ENCODE measurements at regions not wholly inside any gene's neighbourhood (a gene's known extent, or its start where the extent isn't known, plus 50 kb on each side); places are given as distances from the start of the nearest gene placed in this dataset.

DNA sequence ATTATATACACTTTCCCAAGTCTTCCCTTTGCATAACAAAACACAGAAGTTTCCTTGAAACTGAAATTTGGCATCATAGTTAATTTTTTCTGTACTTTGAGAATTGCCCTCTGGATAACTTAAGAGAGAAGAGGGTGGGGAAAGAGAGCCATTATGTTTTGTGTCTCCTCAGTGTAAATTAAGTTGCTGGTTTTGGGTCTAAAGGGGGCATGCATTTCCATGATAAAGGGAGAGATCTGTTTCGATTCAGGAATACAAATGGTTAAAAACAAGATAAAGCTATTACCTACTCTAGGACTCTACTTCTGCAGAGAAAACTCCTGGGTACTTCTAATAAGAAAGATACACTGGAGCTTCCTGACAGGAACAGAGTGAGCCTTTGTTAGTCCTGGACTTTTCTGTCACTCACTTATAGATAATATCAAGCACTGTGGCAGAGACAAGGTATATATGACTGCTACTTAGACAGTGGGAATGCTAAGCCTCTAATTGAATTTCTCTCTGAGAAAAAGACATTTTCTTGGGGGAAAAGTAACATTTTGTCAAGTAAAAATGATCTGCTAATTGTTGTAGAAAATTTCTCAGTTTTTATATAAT, 142.8 kb upstream of the PCDH9 start:
- no peaks in the 10 kb centered on the region for H4K20me1 ChIP-seq (ENCODE audit: insufficient read depth, low read length)
- TF ChIP-seq, protein P1, sequence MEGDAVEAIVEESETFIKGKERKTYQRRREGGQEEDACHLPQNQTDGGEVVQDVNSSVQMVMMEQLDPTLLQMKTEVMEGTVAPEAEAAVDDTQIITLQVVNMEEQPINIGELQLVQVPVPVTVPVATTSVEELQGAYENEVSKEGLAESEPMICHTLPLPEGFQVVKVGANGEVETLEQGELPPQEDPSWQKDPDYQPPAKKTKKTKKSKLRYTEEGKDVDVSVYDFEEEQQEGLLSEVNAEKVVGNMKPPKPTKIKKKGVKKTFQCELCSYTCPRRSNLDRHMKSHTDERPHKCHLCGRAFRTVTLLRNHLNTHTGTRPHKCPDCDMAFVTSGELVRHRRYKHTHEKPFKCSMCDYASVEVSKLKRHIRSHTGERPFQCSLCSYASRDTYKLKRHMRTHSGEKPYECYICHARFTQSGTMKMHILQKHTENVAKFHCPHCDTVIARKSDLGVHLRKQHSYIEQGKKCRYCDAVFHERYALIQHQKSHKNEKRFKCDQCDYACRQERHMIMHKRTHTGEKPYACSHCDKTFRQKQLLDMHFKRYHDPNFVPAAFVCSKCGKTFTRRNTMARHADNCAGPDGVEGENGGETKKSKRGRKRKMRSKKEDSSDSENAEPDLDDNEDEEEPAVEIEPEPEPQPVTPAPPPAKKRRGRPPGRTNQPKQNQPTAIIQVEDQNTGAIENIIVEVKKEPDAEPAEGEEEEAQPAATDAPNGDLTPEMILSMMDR (IDR thresholded peaks at IDR 0.05; ENCODE audit: low read depth, low read length), result no peak
- no peak for TF ChIP-seq EZH2phosphoT487 (IDR thresholded peaks at IDR 0.05; ENCODE audit: low read depth)
- H3K79me2 ChIP-seq (ENCODE audit: low read length), result no peaks in the 10 kb centered on the region
- no peaks in the 10 kb centered on the region for H3K27me3 ChIP-seq (ENCODE audit: low read depth, low read length)
- H3K27ac ChIP-seq (ENCODE audit: low read length), result no peak overlapping the region
- H2AFZ ChIP-seq (ENCODE audit: low read depth, low read length), result no peak overlapping the region
- no peak overlapping the region for H3K9ac ChIP-seq (ENCODE audit: low read length)
- H3K4me2 ChIP-seq (ENCODE audit: low read length), result no peak overlapping the region
- H3K9me3 ChIP-seq (ENCODE audit: insufficient read depth, low read length), result no peaks in the 10 kb centered on the region
- no peak overlapping the region for H3K4me3 ChIP-seq (ENCODE audit: low read length)
- no peaks in the 10 kb centered on the region for H3K4me1 ChIP-seq (ENCODE audit: low read length)
- no peaks in the 10 kb centered on the region for H3K36me3 ChIP-seq (replicated peaks; ENCODE audit: low read depth, low read length)

GRCh38 chr13:67369895-67370660, 139.9 kb upstream of the PCDH9 start:
- Histone ChIP-seq H3K79me2 (ENCODE audit: low read length) (no peaks in the 10 kb centered on the region), H2AFZ (ENCODE audit: low read depth, low read length) (no peak overlapping the region), H3K9me3 (ENCODE audit: insufficient read depth, low read length) (no peaks in the 10 kb centered on the region), H4K20me1 (ENCODE audit: insufficient read depth, low read length) (no peaks in the 10 kb centered on the region), H3K4me1 (ENCODE audit: low read length) (no peaks in the 10 kb centered on the region), H3K27me3 (ENCODE audit: low read depth, low read length) (no peaks in the 10 kb centered on the region), H3K9ac (ENCODE audit: low read length) (no peak overlapping the region), H3K4me2 (ENCODE audit: low read length) (no peak overlapping the region), H3K27ac (ENCODE audit: low read length) (no peak overlapping the region), H3K36me3 (replicated peaks; ENCODE audit: low read depth, low read length) (no peaks in the 10 kb centered on the region), H3K4me3 (ENCODE audit: low read length) (no peak overlapping the region)
- no peak for TF ChIP-seq EZH2phosphoT487 (IDR thresholded peaks at IDR 0.05; ENCODE audit: low read depth)
- TF ChIP-seq, protein P1 (IDR thresholded peaks at IDR 0.05; ENCODE audit: low read depth, low read length), result no peak

DNA sequence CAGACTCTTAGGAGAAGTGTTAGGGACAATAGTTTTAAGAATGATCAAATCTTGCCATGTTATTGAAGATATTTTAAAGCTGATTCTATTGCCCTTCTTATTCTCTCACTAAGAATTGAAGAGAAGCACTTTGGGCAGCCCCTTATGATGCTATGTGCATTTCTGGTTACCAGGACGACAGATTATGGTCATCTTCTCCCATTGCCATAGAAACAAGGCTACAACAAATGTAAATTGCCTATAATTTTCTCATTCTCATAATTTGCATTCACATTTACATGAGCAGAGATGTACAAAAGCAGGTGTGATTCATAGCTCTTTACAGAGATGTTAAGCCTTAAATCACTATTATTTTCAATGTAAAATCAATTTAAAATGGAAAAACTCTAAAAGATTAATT, 137.3 kb upstream of the PCDH9 start:
- TF ChIP-seq, protein P1 (IDR thresholded peaks at IDR 0.05; ENCODE audit: low read depth, low read length), result no peak
- no peak for TF ChIP-seq EZH2phosphoT487 (IDR thresholded peaks at IDR 0.05; ENCODE audit: low read depth)
- Histone ChIP-seq H3K27ac (ENCODE audit: low read length) (no peak overlapping the region), H4K20me1 (ENCODE audit: insufficient read depth, low read length) (no peaks in the 10 kb centered on the region), H3K4me1 (ENCODE audit: low read length) (no peaks in the 10 kb centered on the region), H3K27me3 (ENCODE audit: low read depth, low read length) (no peaks in the 10 kb centered on the region), H3K79me2 (ENCODE audit: low read length) (no peaks in the 10 kb centered on the region), H3K4me2 (ENCODE audit: low read length) (no peak overlapping the region), H2AFZ (ENCODE audit: low read depth, low read length) (no peak overlapping the region), H3K36me3 (replicated peaks; ENCODE audit: low read depth, low read length) (no peaks in the 10 kb centered on the region), H3K4me3 (ENCODE audit: low read length) (no peak overlapping the region), H3K9ac (ENCODE audit: low read length) (no peak overlapping the region), H3K9me3 (ENCODE audit: insufficient read depth, low read length) (no peaks in the 10 kb centered on the region)

DNA sequence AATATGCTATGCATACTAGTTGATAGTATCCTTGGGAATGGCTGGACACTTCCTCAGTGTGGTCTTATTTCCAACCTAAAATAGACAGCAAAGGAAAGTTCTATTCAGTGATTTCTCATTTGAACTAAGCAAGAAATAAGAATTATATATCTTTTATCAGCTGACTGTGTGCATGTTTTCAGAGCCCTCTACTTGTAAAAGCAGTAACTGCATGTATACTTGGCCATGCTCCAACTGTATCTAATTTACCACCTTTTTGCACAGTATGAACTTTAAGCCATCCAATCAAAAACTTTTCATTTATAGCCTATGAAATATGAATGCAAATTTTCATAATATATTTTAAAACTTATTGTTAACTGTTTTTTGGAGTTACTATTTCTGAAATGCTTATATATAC, 136.4 kb upstream of the PCDH9 start:
- Histone ChIP-seq H3K36me3 (replicated peaks; ENCODE audit: low read depth, low read length) (no peaks in the 10 kb centered on the region), H3K4me3 (ENCODE audit: low read length) (no peak overlapping the region), H3K4me2 (ENCODE audit: low read length) (no peak overlapping the region), H3K4me1 (ENCODE audit: low read length) (no peaks in the 10 kb centered on the region), H3K9me3 (ENCODE audit: insufficient read depth, low read length) (no peaks in the 10 kb centered on the region), H3K27ac (ENCODE audit: low read length) (no peak overlapping the region), H4K20me1 (ENCODE audit: insufficient read depth, low read length) (no peaks in the 10 kb centered on the region), H3K79me2 (ENCODE audit: low read length) (no peaks in the 10 kb centered on the region), H3K27me3 (ENCODE audit: low read depth, low read length) (no peaks in the 10 kb centered on the region), H2AFZ (ENCODE audit: low read depth, low read length) (no peak overlapping the region), H3K9ac (ENCODE audit: low read length) (no peak overlapping the region)
- TF ChIP-seq, protein P1 (IDR thresholded peaks at IDR 0.05; ENCODE audit: low read depth, low read length), result peak; percentile 43
- TF ChIP-seq EZH2phosphoT487 (IDR thresholded peaks at IDR 0.05; ENCODE audit: low read depth), result no peak
